NCI-H1436 treated with DMSO at 0.1 percent for 48 hours (cell line): ENCODE measurements at regions not wholly inside any gene's neighbourhood (a gene's known extent, or its start where the extent isn't known, plus 50 kb on each side); places are given as distances from the start of the nearest gene placed in this dataset.
"Not testable (repeated sequence)": the region's sequence is repeated elsewhere in the genome, so short reads cannot be mapped to it uniquely, and the experiment has no call there.

Source experiments
- DNase-seq: peaks from one replicate; lab custom pipeline; 2025; lab: John Stamatoyannopoulos, UW

GRCh38 chr13:76659074-76659473, 227.1 kb downstream of the KCTD12 start:
- DNase-seq, result not testable (repeated sequence)

GRCh38 chr13:76656500-76656899, 229.7 kb downstream of the KCTD12 start:
- no peak for DNase-seq

- no peak for DNase-seq
These were observed 230.1 kb downstream of the KCTD12 start for GRCh38 chr13:76656056-76656455.

- no peak for DNase-seq
These were observed 231.9 kb downstream of the KCTD12 start for GRCh38 chr13:76654263-76654662.

GRCh38 chr13:76651286-76651685, 234.9 kb downstream of the KCTD12 start:
- DNase-seq, result no peak

- no peak for DNase-seq
These were observed 238.7 kb downstream of the KCTD12 start for GRCh38 chr13:76647550-76647949.

- DNase-seq, result no peak
These were observed 239.3 kb downstream of the KCTD12 start for GRCh38 chr13:76646946-76647345.

- no peak for DNase-seq
These were observed 240.6 kb downstream of the KCTD12 start for GRCh38 chr13:76645632-76646031.

- no peak for DNase-seq
These were observed 241.3 kb downstream of the KCTD12 start for GRCh38 chr13:76644906-76645305.

- no peak for DNase-seq
These were observed 242.6 kb downstream of the KCTD12 start for GRCh38 chr13:76643596-76643995.

GRCh38 chr13:76641056-76641455, 245.1 kb downstream of the KCTD12 start:
- no peak for DNase-seq

GRCh38 chr13:76638882-76639281, 247.3 kb downstream of the KCTD12 start:
- no peak for DNase-seq

GRCh38 chr13:76638181-76638580, 248.0 kb downstream of the KCTD12 start:
- DNase-seq, result no peak

GRCh38 chr13:76637641-76638141, 248.5 kb downstream of the KCTD12 start:
- no peak for DNase-seq

GRCh38 chr13:76636829-76637228, 249.4 kb downstream of the KCTD12 start:
- no peak for DNase-seq

- no peak for DNase-seq
These were observed 250.7 kb downstream of the KCTD12 start for GRCh38 chr13:76635232-76636230.

GRCh38 chr13:76634431-76635191, 251.6 kb downstream of the KCTD12 start:
- no peak for DNase-seq

GRCh38 chr13:76632401-76633044, 253.7 kb downstream of the KCTD12 start:
- no peak for DNase-seq

- DNase-seq, result no peak
These were observed 255.5 kb downstream of the KCTD12 start for GRCh38 chr13:76630629-76631230.

- no peak for DNase-seq
These were observed 263.7 kb downstream of the KCTD12 start for GRCh38 chr13:76622315-76623040.

GRCh38 chr13:76621705-76622104, 264.5 kb downstream of the KCTD12 start:
- DNase-seq, result no peak
